Right atrium auricular region (tissue), 2 donors: ENCODE measurements at regions not wholly inside any gene's neighbourhood (a gene's known extent, or its start where the extent isn't known, plus 50 kb on each side); places are given as distances from the start of the nearest gene placed in this dataset.

Experiments
- DNase-seq: peaks from one replicate; pipeline ENCODE4 v3.0.0-alpha.2; 2019; ENCODE audit warnings: low spot score
- H3K27ac ChIP-seq, 2 donors: fragments of 200-600 bp; sonication (generic); 1 replicate in 1 of 2; 2 replicates in 1 of 2; pipeline ENCODE4 v1.5.1; 2016 to 2019
- H3K27me3 ChIP-seq, 2 donors: fragments of 200-600 bp; sonication (generic); one replicate each; pipeline versions ENCODE4 v1.5.1 to v1.6.0; 2017 to 2019
- H3K36me3 ChIP-seq: fragments of 200-600 bp; sonication (generic); one replicate; pipeline ENCODE4 v1.5.1; 2016
- H3K4me1 ChIP-seq, 2 donors: fragments of 200-600 bp; sonication (generic); one replicate each; pipeline versions ENCODE4 v1.5.1 to v1.6.0; 2017 to 2019
- H3K4me3 ChIP-seq, 2 donors: fragments of 200-600 bp; sonication (generic); 1 replicate in 1 of 2; 2 replicates in 1 of 2; pipeline ENCODE4 v1.5.1; 2017 to 2019; ENCODE audit warnings: mild to moderate bottlenecking in 1 of 2, moderate library complexity in 1 of 2
- H3K9me3 ChIP-seq, 2 donors: fragments of 200-600 bp; sonication (generic); one replicate each; pipeline ENCODE4 v1.5.1; 2019
- TF ChIP-seq, protein P1 (sequence below), 2 donors: fragments of 200-600 bp; sonication (generic); IDR thresholded peaks; one replicate each; pipeline ENCODE4 v1.5.1; 2019; ENCODE audit warnings: antibody characterized with exemption in 2 of 2

DNA sequence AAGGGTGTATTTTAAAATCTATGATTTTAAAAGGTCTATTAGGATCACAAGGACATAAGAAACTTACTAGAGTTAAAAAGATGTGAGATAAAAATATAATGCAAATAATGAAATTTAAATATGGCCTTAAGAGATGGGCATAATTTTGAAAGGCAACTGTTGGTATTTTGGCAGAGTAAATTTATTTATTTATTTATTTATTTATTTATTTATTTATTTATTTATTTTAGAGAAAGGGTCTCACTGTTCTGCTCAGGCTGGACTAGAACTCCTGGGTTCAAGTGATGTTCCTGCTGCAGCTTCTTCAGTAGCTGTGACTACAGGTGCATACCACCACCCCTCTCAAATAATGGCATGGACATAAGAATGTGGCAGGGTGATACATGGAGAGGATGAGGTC, 932.1 kb upstream of the LCORL start:
- no peak for DNase-seq
- H3K9me3 ChIP-seq: no peaks in the 10 kb centered on the region
- no peak overlapping the region for H3K27ac ChIP-seq
- H3K4me3 ChIP-seq: no peak overlapping the region
- no peaks in the 10 kb centered on the region for H3K36me3 ChIP-seq
- H3K27me3 ChIP-seq: no peaks in the 10 kb centered on the region
- TF ChIP-seq, protein P1, sequence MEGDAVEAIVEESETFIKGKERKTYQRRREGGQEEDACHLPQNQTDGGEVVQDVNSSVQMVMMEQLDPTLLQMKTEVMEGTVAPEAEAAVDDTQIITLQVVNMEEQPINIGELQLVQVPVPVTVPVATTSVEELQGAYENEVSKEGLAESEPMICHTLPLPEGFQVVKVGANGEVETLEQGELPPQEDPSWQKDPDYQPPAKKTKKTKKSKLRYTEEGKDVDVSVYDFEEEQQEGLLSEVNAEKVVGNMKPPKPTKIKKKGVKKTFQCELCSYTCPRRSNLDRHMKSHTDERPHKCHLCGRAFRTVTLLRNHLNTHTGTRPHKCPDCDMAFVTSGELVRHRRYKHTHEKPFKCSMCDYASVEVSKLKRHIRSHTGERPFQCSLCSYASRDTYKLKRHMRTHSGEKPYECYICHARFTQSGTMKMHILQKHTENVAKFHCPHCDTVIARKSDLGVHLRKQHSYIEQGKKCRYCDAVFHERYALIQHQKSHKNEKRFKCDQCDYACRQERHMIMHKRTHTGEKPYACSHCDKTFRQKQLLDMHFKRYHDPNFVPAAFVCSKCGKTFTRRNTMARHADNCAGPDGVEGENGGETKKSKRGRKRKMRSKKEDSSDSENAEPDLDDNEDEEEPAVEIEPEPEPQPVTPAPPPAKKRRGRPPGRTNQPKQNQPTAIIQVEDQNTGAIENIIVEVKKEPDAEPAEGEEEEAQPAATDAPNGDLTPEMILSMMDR (IDR thresholded peaks at IDR 0.05): no peak
- H3K4me1 ChIP-seq: no peaks in the 10 kb centered on the region

DNA sequence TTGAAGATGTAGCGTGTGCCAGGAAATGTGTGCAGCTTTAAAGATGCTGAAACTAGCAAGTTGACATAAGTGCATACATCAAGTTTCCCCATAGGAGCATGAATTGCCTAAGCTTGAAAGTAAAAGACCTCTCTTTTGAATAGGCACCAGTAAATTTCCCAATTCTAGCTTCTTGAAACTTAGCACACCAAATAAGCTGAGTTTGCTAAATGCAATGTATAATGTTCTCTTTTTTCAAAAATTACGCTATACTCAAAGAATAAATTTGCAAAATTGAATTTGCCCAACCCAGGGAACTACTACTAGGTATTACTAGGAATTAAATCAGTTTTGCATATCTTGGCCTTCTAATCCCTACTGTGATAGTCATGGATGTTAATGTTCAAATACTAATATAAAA, 923.9 kb upstream of the LCORL start:
- no peaks in the 10 kb centered on the region for H3K36me3 ChIP-seq
- TF ChIP-seq, protein P1 (IDR thresholded peaks at IDR 0.05): no peak
- H3K4me1 ChIP-seq: no peaks in the 10 kb centered on the region
- no peaks in the 10 kb centered on the region for H3K27me3 ChIP-seq
- no peak overlapping the region for H3K27ac ChIP-seq
- no peaks in the 10 kb centered on the region for H3K9me3 ChIP-seq
- no peak overlapping the region for H3K4me3 ChIP-seq
- DNase-seq: no peak

DNA sequence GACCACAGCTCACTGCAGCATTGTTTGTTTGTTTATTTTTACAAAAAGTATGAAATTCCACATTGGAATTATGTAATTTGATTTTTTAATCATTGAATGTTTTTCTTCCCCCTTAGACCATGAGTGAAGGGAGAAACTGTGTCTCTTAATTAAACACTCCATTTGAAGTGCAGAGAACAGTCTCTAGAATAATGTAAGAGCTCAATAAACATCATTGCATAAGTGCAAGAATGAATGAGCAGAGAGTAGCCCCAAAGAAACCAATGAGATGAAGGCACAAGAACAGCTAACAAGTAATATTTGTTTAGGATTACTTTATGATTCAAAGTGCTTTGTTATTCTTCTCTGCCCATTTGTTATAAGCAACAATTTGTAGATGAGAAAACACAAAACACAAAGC, 921.3 kb upstream of the LCORL start:
- no peak for DNase-seq
- Histone ChIP-seq H3K36me3 (no peaks in the 10 kb centered on the region), H3K4me1 (no peaks in the 10 kb centered on the region), H3K27ac (no peak overlapping the region), H3K27me3 (no peaks in the 10 kb centered on the region), H3K4me3 (no peak overlapping the region), H3K9me3 (no peaks in the 10 kb centered on the region)
- TF ChIP-seq, protein P1 (IDR thresholded peaks at IDR 0.05): no peak

DNA sequence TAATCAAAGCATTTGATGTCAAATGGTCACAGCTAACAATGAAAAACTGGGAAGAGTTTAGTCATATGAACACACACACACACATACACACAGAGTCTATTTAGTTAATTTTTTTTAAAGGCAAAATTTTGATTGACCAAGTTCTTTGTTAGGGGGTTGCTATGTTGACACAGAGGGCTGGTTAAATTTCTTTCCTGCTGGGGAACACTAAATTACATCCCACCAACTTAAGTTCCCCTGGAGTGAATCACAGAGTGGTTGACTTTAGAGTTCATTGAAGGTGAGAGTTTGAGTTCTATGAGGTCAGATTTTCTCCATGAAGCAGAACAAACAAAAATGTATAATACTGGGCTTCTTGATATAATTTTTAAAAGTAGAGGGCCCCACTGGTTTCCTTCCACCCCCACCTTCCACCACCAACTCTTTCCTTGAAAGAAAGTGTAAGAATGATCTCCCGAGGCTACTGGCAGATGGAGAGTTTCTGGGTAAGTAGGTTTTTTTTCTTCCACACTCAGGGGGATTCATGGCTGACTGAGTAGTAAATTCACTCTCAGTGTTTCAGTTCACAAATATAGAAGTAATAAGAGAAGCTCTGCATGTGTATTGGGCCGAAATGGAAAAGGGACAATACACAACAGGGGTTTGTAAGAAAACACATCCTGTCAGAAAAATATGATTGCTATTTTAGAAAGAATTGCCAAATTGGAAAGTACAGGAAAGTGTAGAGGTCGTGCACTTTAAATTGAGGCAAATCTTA, 917.0 kb upstream of the LCORL start:
- Histone ChIP-seq H3K4me1 (no peaks in the 10 kb centered on the region), H3K9me3 (no peaks in the 10 kb centered on the region), H3K27me3 (no peaks in the 10 kb centered on the region), H3K27ac (no peak overlapping the region), H3K4me3 (no peak overlapping the region), H3K36me3 (no peaks in the 10 kb centered on the region)
- DNase-seq: no peak
- TF ChIP-seq, protein P1 (IDR thresholded peaks at IDR 0.05): no peak

DNA sequence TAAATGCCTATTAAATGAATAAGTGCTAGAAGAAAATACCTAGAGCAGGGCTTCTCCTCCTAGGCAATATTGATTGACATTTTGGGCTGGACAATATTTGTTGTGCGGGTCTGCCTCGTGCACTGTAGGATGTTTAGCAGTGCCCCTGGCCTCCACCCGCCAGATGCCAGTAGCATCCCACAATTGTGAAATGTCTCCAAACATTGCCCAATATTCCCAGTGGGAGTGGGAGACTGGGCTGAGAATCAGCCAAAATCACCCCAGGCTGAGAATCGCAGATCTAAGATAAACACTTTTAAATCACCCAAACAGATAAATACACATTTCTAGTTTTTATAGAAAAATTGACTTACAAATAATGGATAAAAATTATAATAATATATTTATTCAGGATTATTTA, 916.2 kb upstream of the LCORL start:
- no peak overlapping the region for H3K4me3 ChIP-seq
- TF ChIP-seq, protein P1 (IDR thresholded peaks at IDR 0.05): no peak

DNA sequence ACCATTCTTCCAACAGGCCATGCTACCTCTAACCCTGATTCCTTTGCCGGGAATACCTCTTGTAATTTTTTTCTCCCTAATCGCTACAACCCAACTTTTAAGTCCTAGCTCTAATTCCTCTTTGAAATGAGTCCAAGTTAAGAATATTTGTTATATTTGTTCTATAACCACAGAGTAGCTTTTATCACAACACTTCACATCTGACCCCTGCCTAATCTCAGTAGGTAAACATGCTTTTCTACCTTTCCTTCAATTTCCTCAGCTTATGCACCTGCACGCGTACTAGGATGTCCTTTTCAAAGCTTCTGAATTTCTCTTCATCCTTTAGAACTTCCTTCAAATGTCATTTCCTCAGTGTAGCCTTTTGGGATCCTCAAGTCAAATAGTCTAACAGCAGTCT, 915.5 kb upstream of the LCORL start:
- no peak for DNase-seq
- Histone ChIP-seq H3K4me1 (no peaks in the 10 kb centered on the region), H3K27me3 (no peaks in the 10 kb centered on the region), H3K9me3 (no peaks in the 10 kb centered on the region), H3K27ac (no peak overlapping the region), H3K36me3 (no peaks in the 10 kb centered on the region), H3K4me3 (no peak overlapping the region)
- TF ChIP-seq, protein P1 (IDR thresholded peaks at IDR 0.05): no peak

More for the DNA sequence above, 916.2 kb upstream of the LCORL start:
- H3K27me3 ChIP-seq: no peaks in the 10 kb centered on the region
- no peaks in the 10 kb centered on the region for H3K36me3 ChIP-seq
- no peak for DNase-seq
- H3K4me1 ChIP-seq: no peaks in the 10 kb centered on the region
- no peaks in the 10 kb centered on the region for H3K9me3 ChIP-seq
- H3K27ac ChIP-seq: no peak overlapping the region
